ENCODE measurements at regions not wholly inside any gene's neighbourhood (a gene's known extent, or its start where the extent isn't known, plus 50 kb on each side); places are given as distances from the start of the nearest gene placed in this dataset.

GRCh38 chr10:10915215-10915614, 102.5 kb upstream of the CELF2 start:
- H3K36me3 ChIP-seq: no peaks in the 10 kb centered on the region
- H3K27ac ChIP-seq: no peak overlapping the region
- no peak for TF ChIP-seq Cebpa-rat (IDR thresholded peaks at IDR 0.05)
- no peak overlapping the region for H3K4me3 ChIP-seq
- no peak overlapping the region for H3K4me2 ChIP-seq
- H3K4me1 ChIP-seq: no peaks in the 10 kb centered on the region
- H3K27me3 ChIP-seq: no peaks in the 10 kb centered on the region
- no peak overlapping the region for H3K9ac ChIP-seq
- H4K20me1 ChIP-seq: no peaks in the 10 kb centered on the region
- H3K9me3 ChIP-seq: no peaks in the 10 kb centered on the region

GRCh38 chr10:10917031-10917430, 100.6 kb upstream of the CELF2 start:
- no peaks in the 10 kb centered on the region for H3K27me3 ChIP-seq
- no peak overlapping the region for H3K4me3 ChIP-seq
- H3K4me1 ChIP-seq: no peaks in the 10 kb centered on the region
- no peak for TF ChIP-seq Cebpa-rat (IDR thresholded peaks at IDR 0.05)
- H4K20me1 ChIP-seq: no peaks in the 10 kb centered on the region
- no peaks in the 10 kb centered on the region for H3K36me3 ChIP-seq
- no peak overlapping the region for H3K9ac ChIP-seq
- no peak overlapping the region for H3K4me2 ChIP-seq
- no peak overlapping the region for H3K27ac ChIP-seq
- H3K9me3 ChIP-seq: no peaks in the 10 kb centered on the region

GRCh38 chr10:10919976-10920375, 97.7 kb upstream of the CELF2 start:
- no peaks in the 10 kb centered on the region for H4K20me1 ChIP-seq
- H3K27ac ChIP-seq: no peak overlapping the region
- H3K4me2 ChIP-seq: no peak overlapping the region
- TF ChIP-seq Cebpa-rat (IDR thresholded peaks at IDR 0.05): no peak
- H3K4me1 ChIP-seq: no peaks in the 10 kb centered on the region
- no peak overlapping the region for H3K4me3 ChIP-seq
- H3K9me3 ChIP-seq: no peaks in the 10 kb centered on the region
- no peak overlapping the region for H3K9ac ChIP-seq
- H3K36me3 ChIP-seq: no peaks in the 10 kb centered on the region
- H3K27me3 ChIP-seq: no peaks in the 10 kb centered on the region

- no peak overlapping the region for H3K4me3 ChIP-seq
- no peaks in the 10 kb centered on the region for H3K4me1 ChIP-seq
- no peaks in the 10 kb centered on the region for H4K20me1 ChIP-seq
- H3K27me3 ChIP-seq: no peaks in the 10 kb centered on the region
- H3K9me3 ChIP-seq: no peaks in the 10 kb centered on the region
- no peak overlapping the region for H3K9ac ChIP-seq
- H3K4me2 ChIP-seq: no peak overlapping the region
- H3K36me3 ChIP-seq: no peaks in the 10 kb centered on the region
- H3K27ac ChIP-seq: no peak overlapping the region
- no peak for TF ChIP-seq Cebpa-rat (IDR thresholded peaks at IDR 0.05)
Measured at GRCh38 chr10:10921826-10922461, 95.7 kb upstream of the CELF2 start.

GRCh38 chr10:10923029-10923651, 94.5 kb upstream of the CELF2 start:
- H3K4me2 ChIP-seq: no peak overlapping the region
- no peak overlapping the region for H3K27ac ChIP-seq

GRCh38 chr10:10925667-10926066, 92.0 kb upstream of the CELF2 start:
- Histone ChIP-seq H3K4me1 (no peaks in the 10 kb centered on the region), H4K20me1 (no peaks in the 10 kb centered on the region), H3K4me2 (no peak overlapping the region), H3K27me3 (no peaks in the 10 kb centered on the region), H3K36me3 (no peaks in the 10 kb centered on the region), H3K27ac (no peak overlapping the region), H3K9me3 (no peaks in the 10 kb centered on the region), H3K4me3 (no peak overlapping the region), H3K9ac (no peak overlapping the region)
- TF ChIP-seq Cebpa-rat (IDR thresholded peaks at IDR 0.05): no peak

More at GRCh38 chr10:10923029-10923651, 94.5 kb upstream of the CELF2 start:
- no peak for TF ChIP-seq Cebpa-rat (IDR thresholded peaks at IDR 0.05)
- Histone ChIP-seq H3K27me3 (no peaks in the 10 kb centered on the region), H3K9ac (no peak overlapping the region), H3K9me3 (no peaks in the 10 kb centered on the region), H3K4me3 (no peak overlapping the region), H4K20me1 (no peaks in the 10 kb centered on the region), H3K4me1 (no peaks in the 10 kb centered on the region), H3K36me3 (no peaks in the 10 kb centered on the region)

GRCh38 chr10:10927608-10928007, 90.1 kb upstream of the CELF2 start:
- H3K9me3 ChIP-seq: no peaks in the 10 kb centered on the region
- H3K4me2 ChIP-seq: no peak overlapping the region
- no peaks in the 10 kb centered on the region for H3K36me3 ChIP-seq
- no peak for TF ChIP-seq Cebpa-rat (IDR thresholded peaks at IDR 0.05)
- H3K4me1 ChIP-seq: no peaks in the 10 kb centered on the region
- no peak overlapping the region for H3K9ac ChIP-seq
- no peak overlapping the region for H3K27ac ChIP-seq
- no peaks in the 10 kb centered on the region for H4K20me1 ChIP-seq
- H3K27me3 ChIP-seq: no peaks in the 10 kb centered on the region
- no peak overlapping the region for H3K4me3 ChIP-seq

GRCh38 chr10:10930979-10931743, 86.5 kb upstream of the CELF2 start:
- no peak overlapping the region for H3K4me3 ChIP-seq
- H3K27ac ChIP-seq: no peak overlapping the region
- no peaks in the 10 kb centered on the region for H4K20me1 ChIP-seq
- H3K36me3 ChIP-seq: no peaks in the 10 kb centered on the region
- H3K9me3 ChIP-seq: no peaks in the 10 kb centered on the region
- no peaks in the 10 kb centered on the region for H3K4me1 ChIP-seq
- H3K9ac ChIP-seq: no peak overlapping the region
- no peak for TF ChIP-seq Cebpa-rat (IDR thresholded peaks at IDR 0.05)
- H3K4me2 ChIP-seq: no peak overlapping the region
- H3K27me3 ChIP-seq: no peaks in the 10 kb centered on the region

GRCh38 chr10:10935032-10935431, 82.6 kb upstream of the CELF2 start:
- no peaks in the 10 kb centered on the region for H3K36me3 ChIP-seq
- no peaks in the 10 kb centered on the region for H3K4me1 ChIP-seq
- no peaks in the 10 kb centered on the region for H3K9me3 ChIP-seq
- H3K27me3 ChIP-seq: no peaks in the 10 kb centered on the region
- no peak overlapping the region for H3K4me3 ChIP-seq
- H3K4me2 ChIP-seq: no peak overlapping the region
- no peak for TF ChIP-seq Cebpa-rat (IDR thresholded peaks at IDR 0.05)
- no peak overlapping the region for H3K9ac ChIP-seq
- H4K20me1 ChIP-seq: no peaks in the 10 kb centered on the region
- no peak overlapping the region for H3K27ac ChIP-seq

- no peak overlapping the region for H3K9ac ChIP-seq
- TF ChIP-seq Cebpa-rat (IDR thresholded peaks at IDR 0.05): no peak
- H3K36me3 ChIP-seq: no peaks in the 10 kb centered on the region
- no peaks in the 10 kb centered on the region for H4K20me1 ChIP-seq
- no peaks in the 10 kb centered on the region for H3K27me3 ChIP-seq
- H3K27ac ChIP-seq: no peak overlapping the region
- no peaks in the 10 kb centered on the region for H3K9me3 ChIP-seq
- no peak overlapping the region for H3K4me2 ChIP-seq
- no peaks in the 10 kb centered on the region for H3K4me1 ChIP-seq
- no peak overlapping the region for H3K4me3 ChIP-seq
Measured at GRCh38 chr10:10938676-10939075, 79.0 kb upstream of the CELF2 start.

Measured in BLaER1 (cell line).